ENCODE measurements at regions not wholly inside any gene's neighbourhood (a gene's known extent, or its start where the extent isn't known, plus 50 kb on each side); places are given as distances from the start of the nearest gene placed in this dataset.
A peak's percentile ranks its signal among the peaks of the same experiment; 100 is the strongest.

- no peak for TF ChIP-seq CTCF (IDR thresholded peaks at IDR 0.05; ENCODE audit: unreplicated experiment)
- peaks cover 17% of the 10 kb centered on the region for H3K9me3 Mint-ChIP-seq (ENCODE audit: low read depth)
- DNase-seq (ENCODE audit: low spot score, unreplicated experiment) = no peak
- no peaks in the 10 kb centered on the region for H3K36me3 Mint-ChIP-seq (ENCODE audit: insufficient read depth)
- H3K27ac Mint-ChIP-seq = no peak overlapping the region
- peaks cover 21% of the 10 kb centered on the region for H3K4me1 Mint-ChIP-seq (ENCODE audit: low read depth)
- no peaks in the 10 kb centered on the region for H3K27me3 Mint-ChIP-seq
- no peak overlapping the region for H3K4me3 Mint-ChIP-seq (ENCODE audit: low read depth)
These were observed 914.3 kb upstream of the ARPP21 start for GRCh38 chr3:34724916-34725499.

- no peak overlapping the region for H3K4me3 Mint-ChIP-seq (ENCODE audit: low read depth)
- peaks cover 21% of the 10 kb centered on the region for H3K4me1 Mint-ChIP-seq (ENCODE audit: low read depth)
- no peaks in the 10 kb centered on the region for H3K27me3 Mint-ChIP-seq
- H3K36me3 Mint-ChIP-seq (ENCODE audit: insufficient read depth) = no peaks in the 10 kb centered on the region
- peak overlapping the region; percentile 61 for H3K27ac Mint-ChIP-seq
- no peak for DNase-seq (ENCODE audit: low spot score, unreplicated experiment)
- no peak for TF ChIP-seq CTCF (IDR thresholded peaks at IDR 0.05; ENCODE audit: unreplicated experiment)
- H3K9me3 Mint-ChIP-seq (ENCODE audit: low read depth) = peaks cover 24% of the 10 kb centered on the region
These were observed 913.6 kb upstream of the ARPP21 start for GRCh38 chr3:34725774-34726173.

GRCh38 chr3:34727700-34728099, 911.6 kb upstream of the ARPP21 start:
- no peak overlapping the region for H3K4me3 Mint-ChIP-seq (ENCODE audit: low read depth)
- H3K27ac Mint-ChIP-seq = no peak overlapping the region

GRCh38 chr3:34742151-34742550, 897.2 kb upstream of the ARPP21 start:
- Mint-ChIP-seq H3K36me3 (ENCODE audit: insufficient read depth) (no peaks in the 10 kb centered on the region), H3K27me3 (no peaks in the 10 kb centered on the region), H3K4me3 (ENCODE audit: low read depth) (no peak overlapping the region), H3K4me1 (ENCODE audit: low read depth) (no peaks in the 10 kb centered on the region), H3K9me3 (ENCODE audit: low read depth) (peaks cover 7% of the 10 kb centered on the region), H3K27ac (no peak overlapping the region)
- no peak for TF ChIP-seq CTCF (IDR thresholded peaks at IDR 0.05; ENCODE audit: unreplicated experiment)
- no peak for DNase-seq (ENCODE audit: low spot score, unreplicated experiment)

More at GRCh38 chr3:34727700-34728099, 911.6 kb upstream of the ARPP21 start:
- no peaks in the 10 kb centered on the region for H3K36me3 Mint-ChIP-seq (ENCODE audit: insufficient read depth)
- TF ChIP-seq CTCF (IDR thresholded peaks at IDR 0.05; ENCODE audit: unreplicated experiment) = no peak
- DNase-seq (ENCODE audit: low spot score, unreplicated experiment) = no peak
- peaks cover 28% of the 10 kb centered on the region for H3K9me3 Mint-ChIP-seq (ENCODE audit: low read depth)
- no peaks in the 10 kb centered on the region for H3K27me3 Mint-ChIP-seq
- peaks cover 28% of the 10 kb centered on the region for H3K4me1 Mint-ChIP-seq (ENCODE audit: low read depth)

GRCh38 chr3:34758630-34759261, 880.6 kb upstream of the ARPP21 start:
- H3K36me3 Mint-ChIP-seq (ENCODE audit: insufficient read depth) = no peaks in the 10 kb centered on the region
- no peaks in the 10 kb centered on the region for H3K4me1 Mint-ChIP-seq (ENCODE audit: low read depth)
- no peak for DNase-seq (ENCODE audit: low spot score, unreplicated experiment)
- H3K9me3 Mint-ChIP-seq (ENCODE audit: low read depth) = peaks cover 7% of the 10 kb centered on the region
- TF ChIP-seq CTCF (IDR thresholded peaks at IDR 0.05; ENCODE audit: unreplicated experiment) = no peak
- H3K4me3 Mint-ChIP-seq (ENCODE audit: low read depth) = no peak overlapping the region
- no peaks in the 10 kb centered on the region for H3K27me3 Mint-ChIP-seq
- H3K27ac Mint-ChIP-seq = no peak overlapping the region
